Common myeloid progenitor, CD34-positive (primary cell): ENCODE measurements at regions not wholly inside any gene's neighbourhood (a gene's known extent, or its start where the extent isn't known, plus 50 kb on each side); places are given as distances from the start of the nearest gene placed in this dataset.
A peak's percentile ranks its signal among the peaks of the same experiment; 100 is the strongest.
"Not testable (repeated sequence)": the region's sequence is repeated elsewhere in the genome, so short reads cannot be mapped to it uniquely, and the experiment has no call there.

ENCODE experiments used
- CTCF ChIA-PET: fragments of 350-600 bp; sonication (Branson Sonifier 250); formaldehyde crosslinking; loops from one replicate; lab custom pipeline; 2021; ENCODE audit warnings: antibody characterized with exemption; lab: Charles Lee
- POLR2A ChIA-PET: fragments of 350-600 bp; sonication (Branson Sonifier 250); formaldehyde crosslinking; loops from one replicate; lab custom pipeline; 2021; ENCODE audit warnings: antibody characterized with exemption; lab: Charles Lee
- DNase-seq, 3 donors: peaks; one replicate each; pipeline versions ENCODE4 v3.0.0 to v3.0.0-alpha.2; 2013
- H3K27ac ChIP-seq, 2 experiments: 1 replicate in 1 of 2; 2 replicates in 1 of 2; pipeline ENCODE4 v1.7.0; 2013; ENCODE audit warnings: inconsistent platforms in 2 of 2, low read length in 2 of 2, mild to moderate bottlenecking in 2 of 2, low read depth in 1 of 2, moderate library complexity in 1 of 2; ENCODE audit not compliant: severe bottlenecking in 2 of 2, insufficient read depth in 1 of 2, poor library complexity in 1 of 2
- H3K27me3 ChIP-seq, 5 experiments: replicated peaks in 2 of 5; 1 replicate in 3 of 5; 2 replicates in 2 of 5; pipeline versions ENCODE4 v1.6.1 to v1.7.0; 2013; ENCODE audit warnings: low read length in 4 of 5, mild to moderate bottlenecking in 2 of 5, moderate library complexity in 2 of 5, inconsistent platforms in 1 of 5; ENCODE audit not compliant: insufficient read depth in 5 of 5, control insufficient read depth in 4 of 5
- H3K36me3 ChIP-seq, 4 experiments: 1 replicate in 2 of 4; 2 replicates in 2 of 4; pipeline versions ENCODE4 v1.6.1 to v1.7.0; 2013; ENCODE audit warnings: low read length in 3 of 4, control low read depth in 1 of 4, mild to moderate bottlenecking in 1 of 4; ENCODE audit not compliant: control insufficient read depth in 4 of 4, insufficient read depth in 4 of 4
- H3K4me1 ChIP-seq, 4 experiments: 1 replicate in 3 of 4; 2 replicates in 1 of 4; pipeline versions ENCODE4 v1.6.1 to v1.7.1; 2013; ENCODE audit warnings: low read length in 3 of 4, mild to moderate bottlenecking in 3 of 4, control low read depth in 1 of 4, inconsistent platforms in 1 of 4, moderate library complexity in 1 of 4; ENCODE audit not compliant: control insufficient read depth in 4 of 4, insufficient read depth in 4 of 4; ENCODE audit errors: control extremely low read depth in 1 of 4
- H3K4me3 ChIP-seq, 7 experiments: 1 replicate in 4 of 7; 2 replicates in 3 of 7; pipeline versions ENCODE4 v1.5.1 to v1.7.0; 2013; ENCODE audit warnings: mild to moderate bottlenecking in 7 of 7, low read length in 6 of 7, moderate library complexity in 6 of 7, inconsistent platforms in 2 of 7, low read depth in 2 of 7, control low read depth in 1 of 7; ENCODE audit not compliant: insufficient read depth in 4 of 7, control insufficient read depth in 1 of 7; ENCODE audit errors: extremely low read depth in 1 of 7
- H3K9me3 ChIP-seq, 5 experiments: 1 replicate in 4 of 5; 2 replicates in 1 of 5; pipeline versions ENCODE4 v1.6.1 to v1.7.1; 2013; ENCODE audit warnings: low read length in 4 of 5, mild to moderate bottlenecking in 2 of 5, inconsistent platforms in 1 of 5, low read depth in 1 of 5, moderate library complexity in 1 of 5; ENCODE audit not compliant: control insufficient read depth in 4 of 5, insufficient read depth in 2 of 5; ENCODE audit errors: control extremely low read depth in 1 of 5
- WGBS: methylation state at CpG from one replicate; pipeline ENCODE4 v1.1.5; 2013; ENCODE audit not compliant: insufficient coverage; 5-methylcytosine and 5-hydroxymethylcytosine counted together

GRCh38 chr2:88885679-88886416, 194.4 kb downstream of the RPIA start:
- peak overlapping the region in 1 of 2 experiments; percentile 18 for H3K27ac ChIP-seq
- ChIA-PET CTCF (interaction anchor here (0.9 to 2.3 kb wide), 3 partner anchors 18 to 54 kb away, joined by 3 to 9 read pairs (median 4); no protein-coding TSS in a partner anchor), POLR2A (no interaction called here)
- H3K4me1 ChIP-seq, result peaks cover 13 to 35% (median 26%) of the 10 kb centered on the region in 4 experiments
- H3K36me3 ChIP-seq, result no peaks in the 10 kb centered on the region
- peak in 2 of 3 donors; percentile 64 to 77 for DNase-seq
- H3K4me3 ChIP-seq, result peak overlapping the region in 2 of 7 experiments; percentile 19 to 49
- no peaks in the 10 kb centered on the region for H3K9me3 ChIP-seq
- 50% methylated on average over 8 of the region's 11 CpGs for WGBS
- no peaks in the 10 kb centered on the region for H3K27me3 ChIP-seq

DNA sequence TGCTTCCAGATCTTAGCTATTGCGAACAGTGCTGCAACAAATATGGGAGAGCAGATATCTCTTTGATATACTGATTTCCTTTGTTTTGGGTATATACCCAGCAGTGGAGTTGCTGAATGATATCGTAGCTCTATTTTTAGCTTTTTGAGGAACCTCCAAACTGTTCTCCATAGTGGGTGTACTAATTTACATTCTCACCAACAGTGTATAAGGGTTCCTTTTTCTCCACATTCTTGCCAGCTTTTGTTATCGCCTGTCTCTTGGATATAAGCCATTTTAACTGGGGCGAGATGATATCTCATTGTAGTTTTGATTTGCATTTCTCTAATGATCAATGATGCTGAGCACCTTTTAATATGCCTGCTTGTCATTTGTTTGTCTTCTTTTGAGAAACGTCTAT, 196.0 kb downstream of the RPIA start:
- POLR2A ChIA-PET, result interaction anchor here (0.6 kb wide), 1 partner anchor 112 kb away, joined by 3 read pairs; no protein-coding TSS in a partner anchor
- H3K4me1 ChIP-seq, result peaks cover 9 to 31% (median 23%) of the 10 kb centered on the region in 4 experiments
- peak in 1 of 3 donors; percentile 46 for DNase-seq
- H3K27me3 ChIP-seq, H3K4me3 ChIP-seq, H3K36me3 ChIP-seq, H3K9me3 ChIP-seq, H3K27ac ChIP-seq: not testable (repeated sequence)
- WGBS, result 100% methylated on average over 1 of the region's 5 CpGs
- CTCF ChIA-PET, result interaction anchor here (0.8 to 1.6 kb wide), 9 partner anchors 9 to 147 kb away, joined by 3 to 6 read pairs (median 4); no protein-coding TSS in a partner anchor

DNA sequence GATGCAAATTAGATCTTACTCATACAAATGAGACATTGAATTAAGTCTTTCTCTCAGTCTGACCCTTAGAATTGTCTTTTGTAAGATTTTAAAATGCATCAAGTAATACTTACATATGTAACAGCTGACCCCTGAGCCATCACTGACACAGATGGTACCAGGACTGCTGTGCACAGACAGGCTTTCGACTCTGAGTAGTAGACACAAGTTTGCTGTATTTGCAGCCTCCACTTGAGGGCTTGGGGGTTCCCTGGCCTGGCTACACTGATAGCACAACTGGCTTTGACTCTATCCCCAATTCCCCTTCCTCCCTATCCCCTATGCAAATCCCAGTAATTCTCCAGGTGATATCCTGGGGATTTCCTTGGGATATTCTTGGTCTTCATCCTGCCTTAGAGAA, 200.7 kb downstream of the RPIA start:
- ChIA-PET POLR2A (no interaction called here), CTCF (interaction anchor here (1.0 to 4.6 kb wide), 6 partner anchors 10 to 60 kb away, joined by 3 to 26 read pairs (median 4); no protein-coding TSS in a partner anchor)
- DNase-seq, result no peak
- Histone ChIP-seq H3K36me3 (no peaks in the 10 kb centered on the region), H3K27me3 (no peaks in the 10 kb centered on the region), H3K27ac (no peak overlapping the region), H3K4me3 (no peak overlapping the region), H3K9me3 (no peaks in the 10 kb centered on the region), H3K4me1 (peaks cover 0 to 19% (median 5%) of the 10 kb centered on the region in 4 experiments)
- 100% methylated on average over 1 of the region's 1 CpG for WGBS

GRCh38 chr2:88892788-88893187, 201.3 kb downstream of the RPIA start:
- no peak for DNase-seq
- Histone ChIP-seq H3K9me3 (no peaks in the 10 kb centered on the region), H3K4me3 (no peak overlapping the region), H3K27ac (no peak overlapping the region), H3K27me3 (no peaks in the 10 kb centered on the region), H3K4me1 (peaks cover 0 to 20% (median 5%) of the 10 kb centered on the region in 4 experiments), H3K36me3 (no peaks in the 10 kb centered on the region)
- ChIA-PET POLR2A (no interaction called here), CTCF (interaction anchor here (0.6 to 4.6 kb wide), 7 partner anchors 9 to 48 kb away, joined by 3 to 26 read pairs (median 5); no protein-coding TSS in a partner anchor)
- 100% methylated on average over 4 of the region's 4 CpGs for WGBS

- ChIA-PET POLR2A (interaction anchor here (1.1 kb wide), 1 partner anchor 39 kb away, joined by 5 read pairs; no protein-coding TSS in a partner anchor), CTCF (interaction anchor here (0.7 to 5.4 kb wide), 9 partner anchors 9 to 37 kb away, joined by 3 to 37 read pairs (median 4); no protein-coding TSS in a partner anchor)
- H3K4me3 ChIP-seq, result no peak overlapping the region
- no peak overlapping the region for H3K27ac ChIP-seq
- WGBS, result no CpG with 5 or more reads among the region's 1 CpG
- peaks cover 0 to 21% (median 8%) of the 10 kb centered on the region in 4 experiments for H3K4me1 ChIP-seq
- no peaks in the 10 kb centered on the region for H3K36me3 ChIP-seq
- H3K27me3 ChIP-seq, result no peaks in the 10 kb centered on the region
- no peaks in the 10 kb centered on the region for H3K9me3 ChIP-seq
- DNase-seq, result no peak
Measured at GRCh38 chr2:88896971-88897370, 205.5 kb downstream of the RPIA start.

DNA sequence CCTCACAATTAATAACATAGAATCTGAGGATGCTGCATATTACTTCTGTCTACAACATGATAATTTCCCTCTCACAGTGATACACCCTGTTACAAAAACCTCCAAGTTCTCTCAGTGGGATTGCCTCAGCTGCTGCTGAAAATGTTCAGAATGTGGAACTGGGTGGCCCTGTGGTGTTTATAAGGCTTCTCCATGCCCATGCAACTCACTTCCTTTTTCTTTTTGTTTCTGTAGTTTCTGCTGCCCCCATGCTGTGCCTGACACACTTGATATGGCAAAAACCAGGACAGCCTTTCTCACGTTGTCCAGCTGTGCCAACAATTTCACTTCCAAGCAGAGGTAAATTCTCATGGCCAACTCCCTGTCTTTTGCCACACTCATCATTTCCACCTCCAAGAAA, 206.2 kb downstream of the RPIA start:
- Histone ChIP-seq H3K4me3 (no peak overlapping the region), H3K9me3 (no peaks in the 10 kb centered on the region), H3K36me3 (no peaks in the 10 kb centered on the region), H3K27ac (no peak overlapping the region), H3K27me3 (no peaks in the 10 kb centered on the region), H3K4me1 (peaks cover 0 to 21% (median 8%) of the 10 kb centered on the region in 4 experiments)
- ChIA-PET CTCF (interaction anchor here (0.6 to 5.4 kb wide), 11 partner anchors 10 to 158 kb away, joined by 3 to 37 read pairs (median 3); no protein-coding TSS in a partner anchor), POLR2A (interaction anchor here (1.1 kb wide), 1 partner anchor 40 kb away, joined by 5 read pairs; no protein-coding TSS in a partner anchor)
- peak; percentile 31 to 58 (median 54) for DNase-seq
- WGBS, result no CpG with 5 or more reads among the region's 1 CpG
